SK-N-SH treated with all-trans-retinoic acid at 6 μM for 48 hours (cell line): ENCODE measurements at regions not wholly inside any gene's neighbourhood (a gene's known extent, or its start where the extent isn't known, plus 50 kb on each side); places are given as distances from the start of the nearest gene placed in this dataset.

Source experiments
- PPARA ChIP-seq: fragments of 250-450 bp; sonication (Bioruptor Pico); IDR thresholded peaks from 2 replicates; pipeline ENCODE4 v1.5.0; 2020; ENCODE audit warnings: mild to moderate bottlenecking, borderline replicate concordance
- TF ChIP-seq, protein P1 (sequence below): fragments of 250-450 bp; sonication (Bioruptor Pico); IDR thresholded peaks from 2 replicates; pipeline ENCODE4 v1.5.1; 2020; ENCODE audit warnings: low read depth, mild to moderate bottlenecking, moderate library complexity

DNA sequence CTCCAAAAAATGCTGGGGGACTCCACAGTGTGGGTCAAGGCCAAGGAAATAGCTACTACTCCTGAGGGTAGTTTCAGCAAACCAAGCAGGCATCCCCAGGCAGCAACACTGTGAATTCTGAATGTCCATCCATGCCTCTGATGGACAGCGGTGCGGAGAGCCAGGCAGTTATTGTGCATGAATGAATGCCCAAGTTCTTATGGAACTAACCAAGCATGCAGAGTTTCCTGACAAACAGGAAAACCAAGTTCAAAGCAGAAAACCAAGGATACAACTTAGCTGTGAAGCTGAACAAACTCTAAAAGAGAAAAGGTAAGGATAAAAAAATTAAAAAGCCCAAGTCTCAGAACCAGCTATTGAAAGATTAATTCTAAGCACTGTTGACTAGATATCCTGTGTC lies 642.6 kb upstream of the HS3ST1 start:
- TF ChIP-seq PPARA (CRISPR knock-in tag), result no peak
- TF ChIP-seq, protein P1, sequence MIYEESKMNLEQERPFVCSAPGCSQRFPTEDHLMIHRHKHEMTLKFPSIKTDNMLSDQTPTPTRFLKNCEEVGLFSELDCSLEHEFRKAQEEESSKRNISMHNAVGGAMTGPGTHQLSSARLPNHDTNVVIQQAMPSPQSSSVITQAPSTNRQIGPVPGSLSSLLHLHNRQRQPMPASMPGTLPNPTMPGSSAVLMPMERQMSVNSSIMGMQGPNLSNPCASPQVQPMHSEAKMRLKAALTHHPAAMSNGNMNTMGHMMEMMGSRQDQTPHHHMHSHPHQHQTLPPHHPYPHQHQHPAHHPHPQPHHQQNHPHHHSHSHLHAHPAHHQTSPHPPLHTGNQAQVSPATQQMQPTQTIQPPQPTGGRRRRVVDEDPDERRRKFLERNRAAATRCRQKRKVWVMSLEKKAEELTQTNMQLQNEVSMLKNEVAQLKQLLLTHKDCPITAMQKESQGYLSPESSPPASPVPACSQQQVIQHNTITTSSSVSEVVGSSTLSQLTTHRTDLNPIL (CRISPR knock-in tag), result no peak
